GM12878 (cell line): ENCODE measurements at regions not wholly inside any gene's neighbourhood (a gene's known extent, or its start where the extent isn't known, plus 50 kb on each side); places are given as distances from the start of the nearest gene placed in this dataset.

ENCODE experiments used
- ATAC-seq: fragments of 200-7000 bp; cut with Tn5 transposase; 3 replicates; pipeline ENCODE4 v1.9.1; 2020; ENCODE audit warnings: mild to moderate bottlenecking, moderate library complexity
- BruUV-seq: library from RNA; stranded (reverse); fragments of 400-500 nt; replicated peaks from 2 replicates; lab custom pipeline; 2021; lab: Mats Ljungman, UMichigan
- CTCF ChIA-PET: fragments of 300-600 bp; sonication (Branson Sonifier 250); formaldehyde crosslinking; extraction: SDS; loops from one replicate; lab custom pipeline; 2021; ENCODE audit warnings: inconsistent platforms; lab: Yijun Ruan, JAX
- POLR2A ChIA-PET: fragments of 350-600 bp; formaldehyde crosslinking; extraction: SDS; loops from one replicate; lab custom pipeline; 2021; ENCODE audit warnings: inconsistent platforms; lab: Charles Lee
- RAD21 ChIA-PET: fragments of 300-600 bp; sonication (Branson Sonifier 250); formaldehyde crosslinking; loops from one replicate; lab custom pipeline; 2023; ENCODE audit warnings: antibody characterized with exemption; ENCODE audit not compliant: unreplicated experiment; lab: Charles Lee
- SMC1A ChIA-PET: fragments of 300-600 bp; sonication (Branson Sonifier 250); formaldehyde crosslinking; loops from one replicate; lab custom pipeline; 2023; ENCODE audit not compliant: unreplicated experiment, uncharacterized antibody; lab: Charles Lee
- DNase-seq: peaks from one replicate; pipeline ENCODE4 v3.0.0-alpha.2; 2011; ENCODE audit warnings: low read depth, low spot score
- FAIRE-seq: peaks from 3 replicates; lab custom pipeline; 2011; peaks lifted over from hg19 to GRCh38; lab: Jason Lieb, UNC
- H2AFZ ChIP-seq: 2 replicates; pipeline ENCODE4 v1.6.0; 2011; ENCODE audit warnings: low read depth, low read length, control low read depth; ENCODE audit not compliant: control insufficient read depth
- H3K27ac ChIP-seq: 2 replicates; pipeline ENCODE4 v1.5.1; 2011; ENCODE audit warnings: control low read depth; ENCODE audit not compliant: control insufficient read depth, insufficient read depth
- H3K27me3 ChIP-seq, 2 experiments: replicated peaks in 1 of 2; 2 replicates each; pipeline versions ENCODE4 v1.6.0 to v1.6.1; 2011; ENCODE audit warnings: low read length in 1 of 2; ENCODE audit not compliant: control insufficient read depth in 2 of 2, insufficient read depth in 2 of 2
- H3K36me3 ChIP-seq, 2 experiments: 2 replicates each; pipeline ENCODE4 v1.5.1; 2011; ENCODE audit warnings: low read length in 1 of 2; ENCODE audit not compliant: control insufficient read depth in 2 of 2, insufficient read depth in 2 of 2
- H3K4me1 ChIP-seq: 2 replicates; pipeline ENCODE4 v1.6.1; 2011; ENCODE audit warnings: mild to moderate bottlenecking, low read length, moderate library complexity, mixed read lengths; ENCODE audit not compliant: control insufficient read depth, insufficient read depth
- H3K4me2 ChIP-seq: 2 replicates; pipeline ENCODE4 v1.6.0; 2011; ENCODE audit warnings: control low read depth; ENCODE audit not compliant: control insufficient read depth, insufficient read depth
- H3K4me3 ChIP-seq: fragments of 200-600 bp; sonication (generic); 2 replicates; pipeline ENCODE4 v1.5.1; 2016
- H3K79me2 ChIP-seq: 2 replicates; pipeline ENCODE4 v1.6.0; 2011; ENCODE audit warnings: low read length; ENCODE audit not compliant: control insufficient read depth, insufficient read depth
- H3K9ac ChIP-seq: 2 replicates; pipeline ENCODE4 v1.8.0; 2011; ENCODE audit warnings: low read length, control low read depth, mixed read lengths; ENCODE audit not compliant: control insufficient read depth, insufficient read depth
- H3K9me3 ChIP-seq: replicated peaks from 3 replicates; pipeline ENCODE4 v1.5.1; 2011; ENCODE audit warnings: mild to moderate bottlenecking, low read length; ENCODE audit not compliant: control insufficient read depth, insufficient read depth
- H4K20me1 ChIP-seq: 2 replicates; pipeline ENCODE4 v1.6.0; 2011; ENCODE audit not compliant: control insufficient read depth, insufficient read depth
- NFXL1 ChIP-seq: fragments of 450-650 bp; IDR thresholded peaks from 2 replicates; pipeline ENCODE4 v1.6.1; 2017; ENCODE audit warnings: antibody characterized with exemption, mild to moderate bottlenecking, borderline replicate concordance
- ZNF274 ChIP-seq: IDR thresholded peaks from one replicate; pipeline ENCODE4 v1.8.0; 2011; ENCODE audit not compliant: insufficient read length, insufficient read depth
- WGBS: methylation state at CpG from one replicate; pipeline ENCODE4 v1.1.6; 2016; ENCODE audit warnings: low lambda C conversion rate; ENCODE audit not compliant: insufficient replicate concordance, insufficient coverage; ENCODE audit errors: missing lambda C conversion rate; 5-methylcytosine and 5-hydroxymethylcytosine counted together
- in situ Hi-C: fragments of 300-500 bp; cut with MboI; formaldehyde crosslinking; loops from 9 replicates; pipeline ENCODE4 v1.14.3; 2018; ENCODE audit warnings: mixed read lengths
- intact Hi-C: fragments of 100-400 bp; cut with micrococcal nuclease; formaldehyde crosslinking; loops from one replicate; pipeline ENCODE4 v1.14.2; 2022; ENCODE audit not compliant: unreplicated experiment
- TF ChIP-seq, protein P1 (sequence below): fragments of 450-650 bp; IDR thresholded peaks from 2 replicates; pipeline ENCODE4 v1.6.1; 2017; ENCODE audit warnings: mild to moderate bottlenecking

DNA sequence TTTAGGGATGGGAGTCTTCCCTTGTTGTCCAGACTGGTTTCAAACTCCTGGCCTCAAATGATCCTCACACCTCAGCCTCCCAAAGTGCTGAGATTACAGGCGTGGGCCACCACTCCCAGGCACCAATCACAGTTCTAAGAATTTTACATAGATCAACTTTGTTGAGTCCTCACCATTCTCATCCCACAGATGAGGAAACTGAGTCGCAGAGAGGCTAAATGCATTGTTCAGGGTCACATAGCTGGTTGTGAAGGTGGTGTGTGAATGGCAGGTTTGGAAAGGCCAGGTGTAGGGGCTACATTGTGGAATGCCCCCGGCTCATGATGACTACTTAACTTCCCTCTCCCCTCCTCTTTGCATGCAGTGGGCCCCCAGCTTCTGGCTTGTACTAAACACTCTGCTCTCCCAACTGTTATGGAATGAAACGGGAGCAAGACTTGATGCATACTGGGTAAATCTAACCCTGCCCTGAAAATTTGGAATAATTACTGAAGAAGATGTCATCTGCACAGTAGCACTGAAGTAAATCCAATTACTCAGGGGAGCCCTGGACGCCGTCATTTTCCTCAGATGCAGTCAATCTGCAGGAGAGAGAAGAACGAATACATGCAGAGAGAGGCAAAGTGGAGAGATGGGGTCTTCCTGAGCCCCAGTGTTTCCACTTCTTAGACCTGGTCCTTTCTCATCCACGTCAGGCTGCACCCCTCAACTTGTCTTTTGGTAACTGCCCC is 102.3 kb upstream of the ZNF217 start:
- ChIA-PET POLR2A (interaction anchor here (0.6 to 1.1 kb wide), 5 partner anchors 24 to 210 kb away, joined by 3 to 6 read pairs (median 4); no protein-coding TSS in a partner anchor), SMC1A (interaction anchor here (0.6 to 1.5 kb wide), 8 partner anchors 34 to 220 kb away, joined by 3 to 5 read pairs (median 3); no protein-coding TSS in a partner anchor), CTCF (interaction anchor here (0.6 to 1.5 kb wide), 3 partner anchors 10 to 32 kb away, joined by 3 read pairs; no protein-coding TSS in a partner anchor), RAD21 (interaction anchor here (0.6 to 2.1 kb wide), 7 partner anchors 10 to 176 kb away, joined by 3 to 5 read pairs (median 4); no protein-coding TSS in a partner anchor)
- in situ Hi-C loops = no loop called here
- no peaks in the 10 kb centered on the region for H3K36me3 ChIP-seq
- peaks cover 29% of the 10 kb centered on the region for H3K4me1 ChIP-seq
- intact Hi-C loops = no loop called here
- H3K27me3 ChIP-seq = no peaks in the 10 kb centered on the region
- H3K9ac ChIP-seq = no peak overlapping the region
- 73% methylated on average over 8 of the region's 8 CpGs for WGBS
- H3K4me2 ChIP-seq = no peak overlapping the region
- no TSS peak for BruUV-seq
- no peaks in the 10 kb centered on the region for H3K9me3 ChIP-seq
- DNase-seq (no peak), FAIRE-seq (no peak), ATAC-seq (no peak)
- H4K20me1 ChIP-seq = no peaks in the 10 kb centered on the region
- H2AFZ ChIP-seq = no peak overlapping the region
- no peaks in the 10 kb centered on the region for H3K79me2 ChIP-seq
- H3K27ac ChIP-seq = no peak overlapping the region
- no peak overlapping the region for H3K4me3 ChIP-seq
- TF ChIP-seq, protein P1, sequence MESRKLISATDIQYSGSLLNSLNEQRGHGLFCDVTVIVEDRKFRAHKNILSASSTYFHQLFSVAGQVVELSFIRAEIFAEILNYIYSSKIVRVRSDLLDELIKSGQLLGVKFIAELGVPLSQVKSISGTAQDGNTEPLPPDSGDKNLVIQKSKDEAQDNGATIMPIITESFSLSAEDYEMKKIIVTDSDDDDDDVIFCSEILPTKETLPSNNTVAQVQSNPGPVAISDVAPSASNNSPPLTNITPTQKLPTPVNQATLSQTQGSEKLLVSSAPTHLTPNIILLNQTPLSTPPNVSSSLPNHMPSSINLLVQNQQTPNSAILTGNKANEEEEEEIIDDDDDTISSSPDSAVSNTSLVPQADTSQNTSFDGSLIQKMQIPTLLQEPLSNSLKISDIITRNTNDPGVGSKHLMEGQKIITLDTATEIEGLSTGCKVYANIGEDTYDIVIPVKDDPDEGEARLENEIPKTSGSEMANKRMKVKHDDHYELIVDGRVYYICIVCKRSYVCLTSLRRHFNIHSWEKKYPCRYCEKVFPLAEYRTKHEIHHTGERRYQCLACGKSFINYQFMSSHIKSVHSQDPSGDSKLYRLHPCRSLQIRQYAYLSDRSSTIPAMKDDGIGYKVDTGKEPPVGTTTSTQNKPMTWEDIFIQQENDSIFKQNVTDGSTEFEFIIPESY = peak; percentile 6; the same call in 1 of the 2 replicates
- TF ChIP-seq NFXL1 = peak; percentile 72
- no peak for TF ChIP-seq ZNF274
